Coronary artery (tissue), 2 donors: ENCODE measurements at regions not wholly inside any gene's neighbourhood (a gene's known extent, or its start where the extent isn't known, plus 50 kb on each side); places are given as distances from the start of the nearest gene placed in this dataset.
"Not testable (repeated sequence)": the region's sequence is repeated elsewhere in the genome, so short reads cannot be mapped to it uniquely, and the experiment has no call there.

Source experiments
- DNase-seq: peaks from one replicate; pipeline ENCODE4 v3.0.0-alpha.2; 2017; ENCODE audit warnings: low spot score
- H3K27ac ChIP-seq, 2 donors: fragments of 200-600 bp; sonication (generic); one replicate each; pipeline ENCODE4 v1.5.1; 2016 to 2019
- H3K4me3 ChIP-seq: fragments of 200-600 bp; sonication (generic); 2 replicates; pipeline ENCODE4 v1.5.1; 2016; ENCODE audit warnings: mild to moderate bottlenecking, moderate library complexity
- TF ChIP-seq, protein P1 (sequence below): fragments of 200-600 bp; sonication (generic); IDR thresholded peaks from one replicate; pipeline ENCODE4 v1.5.1; 2019; ENCODE audit warnings: antibody characterized with exemption

DNA sequence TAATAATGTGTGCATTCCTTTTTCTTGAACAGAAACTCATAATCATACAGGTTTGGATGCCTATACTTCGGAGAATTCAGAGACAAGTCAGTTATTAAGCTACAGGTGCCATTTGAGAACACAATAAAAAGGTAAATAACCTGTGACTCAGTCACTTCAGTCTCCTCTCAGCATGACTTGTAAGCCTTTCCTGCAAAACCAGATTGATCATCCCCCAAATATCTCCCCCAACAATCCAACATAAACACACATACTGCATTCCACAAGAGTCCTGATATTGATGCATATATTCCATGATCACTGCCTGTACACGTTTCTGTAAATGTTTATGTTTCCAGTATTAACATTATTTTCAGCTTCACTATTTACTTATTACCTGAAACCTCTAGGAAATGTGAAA is 110.8 kb downstream of the PWWP3B start:
- DNase-seq: no peak
- no peak overlapping the region for H3K27ac ChIP-seq
- no peak overlapping the region for H3K4me3 ChIP-seq
- TF ChIP-seq, protein P1, sequence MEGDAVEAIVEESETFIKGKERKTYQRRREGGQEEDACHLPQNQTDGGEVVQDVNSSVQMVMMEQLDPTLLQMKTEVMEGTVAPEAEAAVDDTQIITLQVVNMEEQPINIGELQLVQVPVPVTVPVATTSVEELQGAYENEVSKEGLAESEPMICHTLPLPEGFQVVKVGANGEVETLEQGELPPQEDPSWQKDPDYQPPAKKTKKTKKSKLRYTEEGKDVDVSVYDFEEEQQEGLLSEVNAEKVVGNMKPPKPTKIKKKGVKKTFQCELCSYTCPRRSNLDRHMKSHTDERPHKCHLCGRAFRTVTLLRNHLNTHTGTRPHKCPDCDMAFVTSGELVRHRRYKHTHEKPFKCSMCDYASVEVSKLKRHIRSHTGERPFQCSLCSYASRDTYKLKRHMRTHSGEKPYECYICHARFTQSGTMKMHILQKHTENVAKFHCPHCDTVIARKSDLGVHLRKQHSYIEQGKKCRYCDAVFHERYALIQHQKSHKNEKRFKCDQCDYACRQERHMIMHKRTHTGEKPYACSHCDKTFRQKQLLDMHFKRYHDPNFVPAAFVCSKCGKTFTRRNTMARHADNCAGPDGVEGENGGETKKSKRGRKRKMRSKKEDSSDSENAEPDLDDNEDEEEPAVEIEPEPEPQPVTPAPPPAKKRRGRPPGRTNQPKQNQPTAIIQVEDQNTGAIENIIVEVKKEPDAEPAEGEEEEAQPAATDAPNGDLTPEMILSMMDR: no peak

DNA sequence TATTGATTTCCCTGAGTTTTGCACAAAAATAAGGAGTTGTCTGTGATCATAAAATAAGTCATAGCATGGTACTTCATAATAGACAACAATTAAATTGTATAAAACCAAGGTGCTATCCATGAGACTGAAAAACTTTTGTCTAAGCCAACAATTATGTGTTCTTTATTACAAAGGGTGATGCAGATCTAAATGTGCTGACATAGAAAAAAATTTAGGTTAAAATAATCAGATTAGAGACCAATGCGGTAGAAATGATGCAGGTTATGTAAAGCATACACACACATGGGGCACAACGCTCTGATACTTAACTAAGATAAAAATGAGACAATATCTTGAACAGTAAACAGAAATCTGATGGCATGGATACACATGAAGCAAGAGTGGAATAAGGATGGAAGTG is 113.3 kb downstream of the PWWP3B start:
- no peak overlapping the region for H3K4me3 ChIP-seq
- TF ChIP-seq, protein P1: no peak

DNA sequence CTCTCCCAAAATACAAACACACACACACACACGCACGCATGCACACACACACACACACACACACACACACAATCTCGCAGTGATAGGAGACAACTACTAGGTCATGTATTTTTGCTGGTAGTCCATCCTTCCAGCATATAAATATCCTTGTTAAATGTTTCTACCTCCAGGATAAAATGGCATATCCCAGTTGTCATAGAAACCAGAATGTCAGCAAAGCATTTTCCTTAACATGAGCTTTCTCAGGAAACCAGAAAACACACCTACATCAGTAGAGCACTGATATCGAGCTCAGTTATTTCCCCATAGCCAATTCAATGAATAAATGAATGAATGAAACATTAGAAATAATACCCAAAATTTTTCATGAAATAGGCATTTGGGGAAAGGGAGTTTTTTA is 115.7 kb downstream of the PWWP3B start:
- DNase-seq: no peak
- H3K4me3 ChIP-seq: no peak overlapping the region
- no peak overlapping the region for H3K27ac ChIP-seq
- TF ChIP-seq, protein P1: no peak

More for the DNA sequence above, 113.3 kb downstream of the PWWP3B start:
- DNase-seq: no peak
- H3K27ac ChIP-seq: no peak overlapping the region

DNA sequence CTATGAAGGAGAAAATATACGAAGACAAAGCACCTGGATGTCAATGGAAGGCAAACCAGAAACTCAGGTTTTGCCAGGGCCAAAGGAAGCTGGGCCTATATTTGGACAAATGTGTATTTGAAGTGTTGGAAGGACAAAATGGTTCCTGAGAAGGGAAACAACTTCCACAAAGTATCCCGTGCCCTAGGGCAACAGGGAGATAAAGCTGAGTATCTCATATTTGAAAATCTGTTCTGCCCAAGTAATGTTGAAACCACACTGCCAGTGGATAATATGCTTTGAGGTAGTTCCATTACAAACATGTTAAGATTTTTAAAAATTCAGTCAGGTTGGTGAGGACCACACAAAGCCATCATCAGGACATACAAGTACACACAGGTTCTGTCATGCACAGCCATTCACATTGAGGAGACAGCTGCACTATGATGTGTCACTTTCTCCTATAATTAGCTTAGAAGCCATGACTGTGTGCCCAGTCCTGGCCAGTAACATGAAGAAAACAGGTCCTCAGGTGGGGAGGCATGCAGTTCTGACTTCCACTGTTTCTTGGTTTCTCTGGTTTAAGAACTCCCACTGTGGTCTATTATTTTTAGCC is 116.4 kb downstream of the PWWP3B start:
- H3K27ac ChIP-seq: no peak overlapping the region
- DNase-seq: no peak
- TF ChIP-seq, protein P1: no peak
- no peak overlapping the region for H3K4me3 ChIP-seq

DNA sequence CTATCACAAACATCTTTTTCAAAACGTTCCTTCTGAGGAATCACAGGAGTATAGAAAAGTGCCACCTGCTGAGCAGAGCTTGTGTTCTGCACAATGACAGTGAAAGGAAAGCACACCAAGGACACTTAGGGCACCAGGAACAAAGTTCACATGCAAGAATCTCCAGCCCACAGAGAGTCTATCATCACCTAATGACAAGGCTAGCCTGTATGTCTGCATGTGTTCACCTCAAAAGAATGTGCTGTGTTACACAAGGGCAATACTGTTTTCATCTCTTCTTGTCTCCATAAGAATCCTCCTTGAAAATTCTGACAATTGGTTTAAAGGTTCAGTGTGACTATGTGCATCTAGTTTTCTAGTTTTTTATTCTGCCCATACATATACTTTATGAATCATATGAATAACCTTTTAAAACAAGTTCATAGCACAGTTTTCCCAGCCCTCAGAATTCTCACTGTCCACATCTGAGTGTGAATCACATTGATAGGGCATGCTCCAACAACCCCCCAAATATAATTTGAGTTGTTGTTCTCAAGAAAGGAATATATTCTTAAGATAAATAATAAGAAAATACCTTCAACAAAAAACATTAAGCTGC is 118.0 kb downstream of the PWWP3B start:
- TF ChIP-seq, protein P1: no peak
- no peak for DNase-seq
- Histone ChIP-seq H3K4me3 (no peak overlapping the region), H3K27ac (no peak overlapping the region)

DNA sequence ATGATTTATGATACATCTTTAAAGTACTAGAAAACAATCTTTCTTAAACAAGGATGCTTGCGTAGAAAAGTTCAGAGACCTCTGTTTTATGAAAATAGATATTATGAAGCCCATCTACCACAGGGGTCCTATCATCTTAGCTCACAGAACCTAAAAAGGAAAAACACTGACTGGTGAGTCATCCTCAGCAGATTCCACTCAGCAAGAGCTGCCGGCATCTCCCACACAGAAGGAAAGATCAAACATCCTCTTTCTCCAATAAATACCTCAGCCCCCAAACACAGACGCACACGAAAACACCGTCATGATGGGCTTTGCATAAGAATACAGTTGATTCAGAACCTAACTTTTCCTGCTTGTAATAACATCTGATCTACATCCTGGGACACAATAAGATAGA is 122.7 kb downstream of the PWWP3B start:
- not testable (repeated sequence) for H3K27ac ChIP-seq, H3K4me3 ChIP-seq, DNase-seq

DNA sequence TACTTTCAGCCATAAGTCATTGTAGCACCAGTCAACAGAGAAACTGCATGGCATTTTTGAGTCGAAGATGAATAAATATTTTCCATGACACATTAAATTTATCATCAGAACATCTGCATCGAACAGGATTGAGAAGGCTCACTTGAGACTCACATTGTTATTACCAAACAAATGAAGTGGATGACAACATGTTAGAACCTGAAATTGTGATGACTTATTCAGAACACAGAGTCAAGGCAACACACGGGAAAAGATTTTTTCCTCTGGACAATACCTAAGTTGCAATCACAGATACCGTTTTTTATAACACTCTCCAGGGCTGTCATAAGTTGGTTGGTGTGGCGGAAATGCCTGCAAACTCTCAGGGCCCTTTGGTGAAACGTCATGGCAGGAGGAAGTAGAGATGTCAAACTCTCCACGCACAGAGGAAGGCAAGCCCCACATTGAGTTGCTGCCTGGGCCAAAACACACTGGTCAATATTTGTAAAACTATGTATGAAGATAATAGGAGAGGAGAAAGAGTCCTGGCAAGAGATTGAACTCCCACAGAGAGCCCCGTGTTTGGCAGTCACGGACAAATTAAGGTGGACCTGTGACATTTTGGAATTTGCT is 123.8 kb downstream of the PWWP3B start:
- not testable (repeated sequence) for H3K4me3 ChIP-seq, H3K27ac ChIP-seq, DNase-seq

DNA sequence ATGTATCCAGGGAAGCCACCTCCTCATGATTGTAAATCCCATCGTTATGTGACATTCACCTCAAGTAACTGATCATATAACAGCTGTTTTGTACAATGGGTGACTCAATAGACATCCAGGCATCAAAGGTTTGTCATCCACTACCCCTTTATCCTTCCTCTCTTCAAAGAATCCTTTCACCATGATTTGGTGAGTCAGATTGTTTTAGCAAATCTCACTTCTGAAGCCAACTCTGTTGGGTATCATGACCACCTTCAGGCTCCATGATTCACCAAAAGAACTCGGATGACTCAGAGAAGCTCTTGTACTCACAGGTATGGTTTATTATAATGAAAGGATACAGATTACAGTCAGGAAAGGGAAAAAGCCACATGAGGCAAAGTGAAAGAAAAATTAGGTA is 132.1 kb downstream of the PWWP3B start:
- TF ChIP-seq, protein P1: no peak

More for the DNA sequence above, 132.1 kb downstream of the PWWP3B start:
- no peak for DNase-seq
- H3K4me3 ChIP-seq: no peak overlapping the region
- no peak overlapping the region for H3K27ac ChIP-seq
